Smooth muscle cell (in vitro differentiated cells): ENCODE measurements at regions not wholly inside any gene's neighbourhood (a gene's known extent, or its start where the extent isn't known, plus 50 kb on each side); places are given as distances from the start of the nearest gene placed in this dataset.

ENCODE experiments used
- DNase-seq: peaks from one replicate; lab custom pipeline; 2025; ENCODE audit not compliant: unreplicated experiment; lab: John Stamatoyannopoulos, UW
- H2AFZ ChIP-seq: fragments of 200-600 bp; sonication (generic); 2 replicates; pipeline ENCODE4 v1.6.0; 2016; ENCODE audit warnings: antibody characterized with exemption, low read depth, mild to moderate bottlenecking
- H3F3A ChIP-seq: fragments of 200-600 bp; sonication (generic); 2 replicates; pipeline ENCODE4 v1.6.0; 2017; ENCODE audit warnings: antibody characterized with exemption, low read depth
- H3K27ac ChIP-seq: fragments of 200-600 bp; sonication (generic); 2 replicates; pipeline ENCODE4 v1.5.1; 2016; ENCODE audit warnings: low read depth, mild to moderate bottlenecking
- H3K27me3 ChIP-seq: fragments of 200-600 bp; sonication (generic); 2 replicates; pipeline ENCODE4 v1.6.1; 2016; ENCODE audit warnings: low read depth, mild to moderate bottlenecking
- H3K36me3 ChIP-seq: fragments of 200-600 bp; sonication (generic); 2 replicates; pipeline ENCODE4 v1.5.1; 2016; ENCODE audit warnings: low read depth
- H3K4me1 ChIP-seq: fragments of 200-600 bp; sonication (generic); 2 replicates; pipeline ENCODE4 v1.5.1; 2016; ENCODE audit warnings: low read depth
- H3K4me2 ChIP-seq: fragments of 200-600 bp; sonication (generic); 2 replicates; pipeline ENCODE4 v1.6.0; 2016; ENCODE audit warnings: mild to moderate bottlenecking
- H3K4me3 ChIP-seq: fragments of 200-600 bp; sonication (generic); 2 replicates; pipeline ENCODE4 v1.5.1; 2016; ENCODE audit warnings: mild to moderate bottlenecking
- H3K79me2 ChIP-seq: fragments of 200-600 bp; sonication (generic); 2 replicates; pipeline ENCODE4 v1.6.0; 2016; ENCODE audit warnings: low read depth, mild to moderate bottlenecking
- H3K9ac ChIP-seq: fragments of 200-600 bp; sonication (generic); 2 replicates; pipeline ENCODE4 v1.6.0; 2016; ENCODE audit warnings: low read depth
- H3K9me3 ChIP-seq: fragments of 200-600 bp; sonication (generic); replicated peaks from 2 replicates; pipeline ENCODE4 v1.5.1; 2016; ENCODE audit warnings: low read depth
- H4K20me1 ChIP-seq: fragments of 200-600 bp; sonication (generic); 2 replicates; pipeline ENCODE4 v1.6.0; 2016; ENCODE audit warnings: low read depth
- CTCF ChIP-seq: fragments of 200-600 bp; sonication (generic); IDR thresholded peaks from 2 replicates; pipeline ENCODE4 v1.5.1; 2017; ENCODE audit warnings: borderline replicate concordance, mild to moderate bottlenecking, antibody characterized with exemption; ENCODE audit not compliant: insufficient read depth, poor library complexity, severe bottlenecking
- WGBS: methylation state at CpG from one replicate; pipeline ENCODE4 v1.1.7; 2016; ENCODE audit warnings: low lambda C conversion rate; 5-methylcytosine and 5-hydroxymethylcytosine counted together

- TF ChIP-seq CTCF: no peak
- H3F3A ChIP-seq: no peaks in the 10 kb centered on the region
- H3K4me3 ChIP-seq: no peak overlapping the region
- H3K79me2 ChIP-seq: no peaks in the 10 kb centered on the region
- no peak overlapping the region for H3K27ac ChIP-seq
- H3K4me1 ChIP-seq: no peaks in the 10 kb centered on the region
- no peaks in the 10 kb centered on the region for H3K27me3 ChIP-seq
- H3K9ac ChIP-seq: no peak overlapping the region
- H4K20me1 ChIP-seq: no peaks in the 10 kb centered on the region
- no peaks in the 10 kb centered on the region for H3K9me3 ChIP-seq
- no peak for DNase-seq
- no peak overlapping the region for H3K4me2 ChIP-seq
- H2AFZ ChIP-seq: no peak overlapping the region
- no peaks in the 10 kb centered on the region for H3K36me3 ChIP-seq
- 98% methylated on average over 7 of the region's 7 CpGs for WGBS
Measured at GRCh38 chr16:14366447-14366846, 263.6 kb downstream of the PARN start.

DNA sequence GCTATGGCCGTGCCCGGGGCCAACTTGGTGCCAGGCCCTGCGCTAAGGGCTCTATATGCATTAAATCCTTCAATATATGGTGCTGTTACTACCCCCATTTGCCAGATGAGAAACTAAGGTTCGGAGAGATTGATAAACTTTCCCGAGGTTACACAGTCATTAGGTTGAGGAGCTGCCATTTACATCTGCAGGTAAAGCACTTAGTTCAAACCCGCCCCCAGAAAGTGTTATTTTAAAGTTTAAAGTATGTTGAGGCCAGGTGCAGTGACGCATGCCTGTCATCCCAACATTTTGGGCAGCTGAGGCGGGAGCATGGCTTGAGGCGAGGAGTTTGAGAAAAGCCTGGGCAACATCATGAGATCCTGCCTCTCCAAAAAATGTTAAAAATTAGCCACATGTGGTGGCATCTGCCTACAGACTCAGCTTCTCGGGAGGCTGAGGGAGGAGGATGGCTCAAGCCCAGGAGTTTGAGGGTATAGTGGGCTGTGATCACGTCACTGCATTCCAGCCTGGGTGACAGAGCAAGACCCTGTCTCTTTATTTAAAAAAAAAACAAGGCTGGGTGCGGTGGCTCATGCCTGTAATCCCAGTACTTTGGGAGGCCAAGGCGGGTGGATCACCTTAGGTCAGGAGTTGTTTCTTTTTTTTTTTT is 264.7 kb downstream of the PARN start:
- no peaks in the 10 kb centered on the region for H3K36me3 ChIP-seq
- no peak for TF ChIP-seq CTCF
- no peak overlapping the region for H3K4me2 ChIP-seq
- H3K27ac ChIP-seq: peak overlapping the region; percentile 80
- no peak overlapping the region for H3K4me3 ChIP-seq
- no peaks in the 10 kb centered on the region for H3K27me3 ChIP-seq
- H4K20me1 ChIP-seq: no peaks in the 10 kb centered on the region
- no peak overlapping the region for H2AFZ ChIP-seq
- H3F3A ChIP-seq: no peaks in the 10 kb centered on the region
- DNase-seq: no peak
- no peak overlapping the region for H3K9ac ChIP-seq
- WGBS: 88% methylated on average over 13 of the region's 13 CpGs
- H3K79me2 ChIP-seq: no peaks in the 10 kb centered on the region
- no peaks in the 10 kb centered on the region for H3K4me1 ChIP-seq
- no peaks in the 10 kb centered on the region for H3K9me3 ChIP-seq

DNA sequence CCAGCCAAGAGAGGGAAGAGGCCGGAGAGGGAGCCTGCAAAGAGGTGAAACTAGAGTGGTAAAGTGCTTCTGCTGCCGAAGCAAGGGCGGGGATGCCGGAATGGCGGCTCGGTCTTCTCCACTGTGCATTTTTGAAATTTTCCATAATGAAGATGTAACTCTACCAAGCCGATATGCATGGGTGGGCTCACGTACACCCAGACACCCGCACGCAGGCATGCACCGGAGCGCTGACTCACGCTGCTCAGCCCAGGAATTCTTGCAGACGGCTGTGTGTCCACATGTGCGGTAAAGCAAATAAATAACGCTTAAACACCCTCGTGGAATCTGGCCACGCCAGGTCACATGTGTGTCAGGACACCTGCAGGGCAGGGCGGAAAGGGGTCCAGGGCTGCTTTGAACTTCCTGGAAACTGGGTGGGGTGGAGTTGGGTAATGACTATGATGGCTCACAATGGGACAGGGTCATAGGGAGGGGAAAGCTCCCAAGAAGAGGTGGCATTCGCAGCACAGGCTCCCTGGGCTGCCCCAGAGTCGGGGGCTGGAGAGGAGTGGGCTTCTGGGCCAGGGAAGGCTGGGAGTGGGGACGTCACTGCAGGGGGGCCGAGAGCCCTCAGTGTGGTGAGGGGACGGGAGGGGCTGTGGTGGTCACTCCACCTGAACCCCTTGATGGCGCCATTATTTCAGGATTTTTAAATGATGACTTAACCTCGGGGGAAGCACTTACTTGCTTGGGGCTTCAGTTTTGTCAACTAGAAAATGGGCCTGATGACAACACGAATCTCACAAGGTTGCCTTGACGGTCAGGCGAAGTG is 265.5 kb downstream of the PARN start:
- TF ChIP-seq CTCF: no peak
- DNase-seq: no peak
- peak overlapping the region; percentile 80 for H3K27ac ChIP-seq
- H3K27me3 ChIP-seq: no peaks in the 10 kb centered on the region
- no peak overlapping the region for H3K4me3 ChIP-seq
- H3F3A ChIP-seq: no peaks in the 10 kb centered on the region
- 47% methylated on average over 29 of the region's 29 CpGs for WGBS
- H3K9me3 ChIP-seq: no peaks in the 10 kb centered on the region
- H3K9ac ChIP-seq: peak overlapping the region; percentile 43
- no peak overlapping the region for H2AFZ ChIP-seq
- no peaks in the 10 kb centered on the region for H3K36me3 ChIP-seq
- no peaks in the 10 kb centered on the region for H3K79me2 ChIP-seq
- no peaks in the 10 kb centered on the region for H4K20me1 ChIP-seq
- no peaks in the 10 kb centered on the region for H3K4me1 ChIP-seq
- H3K4me2 ChIP-seq: peak overlapping the region; percentile 68

GRCh38 chr16:14364112-14364385 is 266.0 kb downstream of the PARN start:
- H2AFZ ChIP-seq: no peak overlapping the region
- no peak for DNase-seq
- no peaks in the 10 kb centered on the region for H4K20me1 ChIP-seq
- no peak overlapping the region for H3K4me3 ChIP-seq
- WGBS: 85% methylated on average over 4 of the region's 4 CpGs
- H3K27ac ChIP-seq: peak overlapping the region; percentile 80
- H3K9me3 ChIP-seq: no peaks in the 10 kb centered on the region
- H3K36me3 ChIP-seq: no peaks in the 10 kb centered on the region
- peak overlapping the region; percentile 43 for H3K9ac ChIP-seq
- no peak for TF ChIP-seq CTCF
- no peaks in the 10 kb centered on the region for H3F3A ChIP-seq
- H3K4me2 ChIP-seq: peak overlapping the region; percentile 68
- H3K79me2 ChIP-seq: no peaks in the 10 kb centered on the region
- H3K4me1 ChIP-seq: no peaks in the 10 kb centered on the region
- H3K27me3 ChIP-seq: no peaks in the 10 kb centered on the region
